Tibial artery (tissue), 4 donors: ENCODE measurements at regions not wholly inside any gene's neighbourhood (a gene's known extent, or its start where the extent isn't known, plus 50 kb on each side); places are given as distances from the start of the nearest gene placed in this dataset.

Experiments
- DNase-seq, 2 donors: peaks; one replicate each; pipeline ENCODE4 v3.0.0-alpha.2; 2019
- H3K27ac ChIP-seq, 2 donors: fragments of 200-600 bp; sonication (generic) in 1 of 2; 1 replicate in 1 of 2; 2 replicates in 1 of 2; pipeline ENCODE4 v1.5.1; 2018 to 2019; ENCODE audit warnings: mild to moderate bottlenecking in 1 of 2
- H3K27me3 ChIP-seq, 2 donors: fragments of 200-600 bp; sonication (generic) in 1 of 2; one replicate each; pipeline versions ENCODE4 v1.5.1 to v1.6.0; 2016 to 2019
- H3K36me3 ChIP-seq, 3 donors: fragments of 200-600 bp; sonication (generic) in 2 of 3; one replicate each; pipeline ENCODE4 v1.5.1; 2016 to 2019; ENCODE audit warnings: mild to moderate bottlenecking in 2 of 3
- H3K4me1 ChIP-seq, 4 donors: fragments of 200-600 bp; sonication (generic) in 2 of 4; 1 replicate in 3 of 4; 2 replicates in 1 of 4; pipeline ENCODE4 v1.5.1; 2016 to 2019
- H3K4me3 ChIP-seq, 2 donors: fragments of 200-600 bp; sonication (generic) in 1 of 2; 1 replicate in 1 of 2; 2 replicates in 1 of 2; pipeline ENCODE4 v1.5.1; 2018 to 2019; ENCODE audit warnings: mild to moderate bottlenecking in 2 of 2
- H3K9me3 ChIP-seq, 3 donors: fragments of 200-600 bp; sonication (generic) in 1 of 3; one replicate each; pipeline ENCODE4 v1.5.1; 2016 to 2019
- intact Hi-C: fragments of 100-400 bp; cut with DNase I; formaldehyde crosslinking; loops from one replicate; pipeline ENCODE4 v1.15.0; 2023; ENCODE audit warnings: low total_unique reads
- TF ChIP-seq, protein P1 (sequence below), 2 experiments: fragments of 200-600 bp in 1 of 2; fragments of 450-650 bp in 1 of 2; IDR thresholded peaks; one replicate each; pipeline ENCODE4 v1.5.1; 2017 to 2019; ENCODE audit warnings: antibody characterized with exemption in 2 of 2, mild to moderate bottlenecking in 1 of 2, moderate library complexity in 1 of 2

DNA sequence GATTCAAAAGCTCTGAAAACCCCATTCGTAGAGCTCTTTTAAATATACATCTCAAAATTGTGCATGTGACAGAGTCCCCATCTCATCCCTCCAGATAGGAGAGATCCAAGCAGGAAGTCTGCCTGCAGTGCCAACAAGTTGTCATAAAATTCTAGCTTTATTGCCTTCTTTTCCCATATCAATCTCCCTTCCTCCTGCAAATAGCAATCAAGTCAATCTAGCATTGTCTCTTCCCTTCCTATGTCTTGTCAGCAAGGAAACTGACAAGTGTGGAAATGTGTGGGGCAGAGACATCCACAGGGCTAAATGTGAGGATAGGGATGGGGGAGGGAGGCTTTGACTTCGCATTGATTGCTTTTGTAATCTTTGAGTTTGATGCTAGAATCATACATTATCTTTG, 165.2 kb downstream of the C1orf94 start:
- Histone ChIP-seq H3K27me3 (peaks cover 0 to 4% of the 10 kb centered on the region in 2 donors), H3K36me3 (no peaks in the 10 kb centered on the region), H3K9me3 (no peaks in the 10 kb centered on the region), H3K4me3 (no peak overlapping the region), H3K27ac (no peak overlapping the region), H3K4me1 (no peaks in the 10 kb centered on the region)
- no peak for DNase-seq
- intact Hi-C loops, result no loop called here
- TF ChIP-seq, protein P1, sequence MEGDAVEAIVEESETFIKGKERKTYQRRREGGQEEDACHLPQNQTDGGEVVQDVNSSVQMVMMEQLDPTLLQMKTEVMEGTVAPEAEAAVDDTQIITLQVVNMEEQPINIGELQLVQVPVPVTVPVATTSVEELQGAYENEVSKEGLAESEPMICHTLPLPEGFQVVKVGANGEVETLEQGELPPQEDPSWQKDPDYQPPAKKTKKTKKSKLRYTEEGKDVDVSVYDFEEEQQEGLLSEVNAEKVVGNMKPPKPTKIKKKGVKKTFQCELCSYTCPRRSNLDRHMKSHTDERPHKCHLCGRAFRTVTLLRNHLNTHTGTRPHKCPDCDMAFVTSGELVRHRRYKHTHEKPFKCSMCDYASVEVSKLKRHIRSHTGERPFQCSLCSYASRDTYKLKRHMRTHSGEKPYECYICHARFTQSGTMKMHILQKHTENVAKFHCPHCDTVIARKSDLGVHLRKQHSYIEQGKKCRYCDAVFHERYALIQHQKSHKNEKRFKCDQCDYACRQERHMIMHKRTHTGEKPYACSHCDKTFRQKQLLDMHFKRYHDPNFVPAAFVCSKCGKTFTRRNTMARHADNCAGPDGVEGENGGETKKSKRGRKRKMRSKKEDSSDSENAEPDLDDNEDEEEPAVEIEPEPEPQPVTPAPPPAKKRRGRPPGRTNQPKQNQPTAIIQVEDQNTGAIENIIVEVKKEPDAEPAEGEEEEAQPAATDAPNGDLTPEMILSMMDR (IDR thresholded peaks at IDR 0.05), result no peak

DNA sequence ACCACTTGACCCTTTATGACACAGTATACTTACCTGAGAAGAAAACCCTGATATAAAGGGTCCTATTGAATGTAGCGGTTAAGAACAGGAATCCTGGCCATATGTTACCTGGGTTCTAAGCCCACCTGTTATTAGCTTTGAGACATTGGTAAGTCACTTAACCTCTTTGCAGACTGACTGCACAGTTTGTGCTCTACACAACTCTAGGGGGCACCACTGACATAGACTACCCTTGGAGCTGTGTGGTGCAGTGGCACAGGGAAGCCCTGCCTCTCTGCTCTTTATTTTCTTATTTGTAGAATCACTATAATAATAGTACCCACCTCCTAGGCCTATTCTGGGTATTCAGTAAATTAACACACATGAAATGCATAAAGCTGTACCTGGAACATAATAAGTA, 165.6 kb downstream of the C1orf94 start:
- H3K4me1 ChIP-seq, result no peaks in the 10 kb centered on the region
- no peak for DNase-seq
- TF ChIP-seq, protein P1 (IDR thresholded peaks at IDR 0.05), result no peak
- intact Hi-C loops, result no loop called here
- no peaks in the 10 kb centered on the region for H3K36me3 ChIP-seq
- no peak overlapping the region for H3K4me3 ChIP-seq
- H3K27ac ChIP-seq, result no peak overlapping the region
- H3K9me3 ChIP-seq, result no peaks in the 10 kb centered on the region
- peaks cover 0 to 4% of the 10 kb centered on the region in 2 donors for H3K27me3 ChIP-seq

DNA sequence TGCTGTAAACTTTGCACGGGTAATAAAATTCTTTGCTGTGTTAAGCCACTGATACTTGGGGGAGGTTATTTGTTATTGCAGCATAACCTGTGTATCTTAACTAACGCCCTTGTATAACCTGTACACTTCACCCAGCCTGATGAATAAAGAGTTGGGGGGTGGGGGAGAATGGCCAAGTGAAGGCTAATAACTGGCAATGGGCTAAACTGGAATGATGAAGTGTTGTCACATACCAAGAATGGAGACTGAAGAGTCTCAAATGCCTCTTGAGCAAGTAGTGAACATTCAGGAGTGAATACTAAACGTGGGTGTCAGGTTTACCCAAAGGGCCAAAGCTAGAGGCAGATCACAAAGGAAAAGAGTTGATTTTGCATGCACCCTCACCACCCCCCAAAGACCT, 169.4 kb downstream of the C1orf94 start:
- no peaks in the 10 kb centered on the region for H3K36me3 ChIP-seq
- no peak for DNase-seq
- TF ChIP-seq, protein P1 (IDR thresholded peaks at IDR 0.05), result no peak
- no peak overlapping the region for H3K4me3 ChIP-seq
- no peak overlapping the region for H3K27ac ChIP-seq
- no peaks in the 10 kb centered on the region for H3K9me3 ChIP-seq
- H3K27me3 ChIP-seq, result peaks cover 0 to 6% of the 10 kb centered on the region in 2 donors
- intact Hi-C loops, result no loop called here
- H3K4me1 ChIP-seq, result no peaks in the 10 kb centered on the region

DNA sequence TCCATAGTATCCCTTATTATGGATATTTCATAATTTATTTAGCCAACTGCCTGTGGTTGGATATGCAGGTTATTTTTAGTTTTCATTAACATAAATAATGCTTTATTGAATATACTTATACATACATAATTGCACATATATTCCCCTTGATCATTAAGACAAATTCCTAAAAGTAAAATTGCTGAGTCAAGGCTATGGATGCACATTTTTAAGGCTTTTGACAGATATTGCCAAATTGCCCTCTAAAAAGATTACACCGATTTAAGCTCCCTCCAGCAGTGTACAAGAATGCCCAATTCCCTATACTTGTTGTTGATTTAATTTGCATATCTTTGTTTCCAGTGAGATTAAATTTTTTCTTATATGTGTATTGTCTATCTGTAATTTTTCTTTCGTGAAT, 176.7 kb downstream of the C1orf94 start:
- no peak overlapping the region for H3K4me3 ChIP-seq
- no peaks in the 10 kb centered on the region for H3K9me3 ChIP-seq
- no peak overlapping the region for H3K27ac ChIP-seq
- H3K4me1 ChIP-seq, result no peaks in the 10 kb centered on the region
- no peak for DNase-seq
- H3K27me3 ChIP-seq, result peaks cover 0 to 24% of the 10 kb centered on the region in 2 donors
- intact Hi-C loops, result no loop called here
- TF ChIP-seq, protein P1 (IDR thresholded peaks at IDR 0.05), result no peak
- no peaks in the 10 kb centered on the region for H3K36me3 ChIP-seq

DNA sequence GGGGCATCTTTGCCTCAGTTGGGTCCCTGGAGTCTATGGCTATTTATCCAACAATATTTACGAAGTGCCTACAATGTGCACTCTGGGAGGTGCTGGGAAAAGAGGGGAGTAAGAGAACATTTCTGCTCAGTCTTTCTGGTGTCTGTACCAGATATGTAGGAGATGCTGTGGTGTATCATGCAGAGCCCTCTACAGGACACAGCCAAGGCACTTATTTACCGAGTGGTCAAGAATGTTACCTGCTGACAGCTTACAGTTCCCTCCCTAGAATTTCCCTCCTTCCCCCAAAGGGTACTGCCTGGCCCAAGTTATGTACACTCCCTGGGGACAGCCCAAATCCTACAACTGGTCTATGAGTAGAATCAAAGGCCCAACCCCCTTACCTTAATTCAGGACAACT, 177.7 kb downstream of the C1orf94 start:
- intact Hi-C loops, result no loop called here
- H3K36me3 ChIP-seq, result no peaks in the 10 kb centered on the region

More for the DNA sequence above, 177.7 kb downstream of the C1orf94 start:
- DNase-seq, result no peak
- Histone ChIP-seq H3K27me3 (peaks cover 0 to 23% of the 10 kb centered on the region in 2 donors), H3K9me3 (no peaks in the 10 kb centered on the region), H3K4me3 (no peak overlapping the region), H3K27ac (no peak overlapping the region), H3K4me1 (no peaks in the 10 kb centered on the region)
- TF ChIP-seq, protein P1 (IDR thresholded peaks at IDR 0.05), result no peak
